ENCODE measurements at regions not wholly inside any gene's neighbourhood (a gene's known extent, or its start where the extent isn't known, plus 50 kb on each side); places are given as distances from the start of the nearest gene placed in this dataset.

GRCh38 chr2:207321514-207321913, 155.8 kb upstream of the KLF7 start:
- Histone ChIP-seq H3K36me3 (ENCODE audit: low read depth) (no peaks in the 10 kb centered on the region), H3K27ac (no peak overlapping the region), H3K9me2 (ENCODE audit: insufficient read depth) (no peaks in the 10 kb centered on the region), H4K20me1 (ENCODE audit: insufficient read depth) (no peaks in the 10 kb centered on the region), H3K79me2 (ENCODE audit: low read depth) (no peaks in the 10 kb centered on the region), H3K4me2 (no peak overlapping the region), H2AFZ (no peak overlapping the region), H3K4me3 (no peak overlapping the region), H3F3A (ENCODE audit: insufficient read depth, low read depth) (no peaks in the 10 kb centered on the region), H3K27me3 (ENCODE audit: insufficient read depth, low read depth) (no peaks in the 10 kb centered on the region), H3K4me1 (replicated peaks; ENCODE audit: insufficient read depth) (no peaks in the 10 kb centered on the region), H3K9me3 (ENCODE audit: insufficient read depth, low read depth) (no peaks in the 10 kb centered on the region)
- DNase-seq: no peak
- BruUV-seq (replicated peaks): no TSS peak
- TF ChIP-seq EZH2 (IDR thresholded peaks at IDR 0.05; ENCODE audit: low read depth) (no peak), CTCF (conservative IDR thresholded peaks at IDR 0.05) (no peak)
- intact Hi-C loops (cut with micrococcal nuclease; ENCODE audit: unreplicated experiment): no loop called here
- CTCF ChIA-PET: no interaction called here
- POLR2A ChIA-PET (ENCODE audit: unreplicated experiment): no interaction called here

- CTCF ChIA-PET: no interaction called here
Observed at GRCh38 chr2:207324001-207324400, 158.3 kb upstream of the KLF7 start.

DNA sequence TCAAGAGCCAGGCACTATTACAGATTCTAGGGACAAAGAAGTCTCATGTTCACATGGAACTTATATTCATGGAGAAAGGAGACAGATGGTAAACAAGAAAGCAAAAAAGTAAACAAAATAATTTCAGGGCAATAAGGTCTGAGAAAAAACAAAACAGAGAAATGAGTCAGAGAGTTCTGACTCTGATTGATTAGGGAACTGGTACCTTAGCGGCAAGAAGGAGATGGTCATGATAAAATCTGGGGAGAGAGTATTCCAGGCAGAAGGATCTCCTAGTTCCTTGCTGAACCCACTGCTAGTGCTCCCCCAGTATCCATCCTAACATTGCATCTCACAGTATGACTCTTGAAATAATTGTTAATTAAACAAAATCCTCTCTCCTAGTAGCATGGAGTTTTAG, 161.8 kb upstream of the KLF7 start:
- no peaks in the 10 kb centered on the region for H3K79me2 ChIP-seq (ENCODE audit: low read depth)
- intact Hi-C loops (cut with micrococcal nuclease; ENCODE audit: unreplicated experiment): no loop called here
- no peaks in the 10 kb centered on the region for H3F3A ChIP-seq (ENCODE audit: insufficient read depth, low read depth)
- ChIA-PET CTCF (no interaction called here), POLR2A (ENCODE audit: unreplicated experiment) (no interaction called here)
- BruUV-seq (replicated peaks): no TSS peak
- no peak for DNase-seq
- no peak overlapping the region for H3K4me2 ChIP-seq
- H4K20me1 ChIP-seq (ENCODE audit: insufficient read depth): no peaks in the 10 kb centered on the region
- H3K4me1 ChIP-seq (replicated peaks; ENCODE audit: insufficient read depth): peaks cover 12% of the 10 kb centered on the region
- H3K9me2 ChIP-seq (ENCODE audit: insufficient read depth): no peaks in the 10 kb centered on the region
- no peaks in the 10 kb centered on the region for H3K9me3 ChIP-seq (ENCODE audit: insufficient read depth, low read depth)
- no peaks in the 10 kb centered on the region for H3K36me3 ChIP-seq (ENCODE audit: low read depth)
- H2AFZ ChIP-seq: no peak overlapping the region
- TF ChIP-seq CTCF (conservative IDR thresholded peaks at IDR 0.05): no peak
- no peak for TF ChIP-seq EZH2 (IDR thresholded peaks at IDR 0.05; ENCODE audit: low read depth)
- H3K4me3 ChIP-seq: no peak overlapping the region
- no peak overlapping the region for H3K27ac ChIP-seq
- H3K27me3 ChIP-seq (ENCODE audit: insufficient read depth, low read depth): no peaks in the 10 kb centered on the region

More at GRCh38 chr2:207324001-207324400, 158.3 kb upstream of the KLF7 start:
- H3K79me2 ChIP-seq (ENCODE audit: low read depth): no peaks in the 10 kb centered on the region
- H3K4me3 ChIP-seq: no peak overlapping the region
- H3K9me3 ChIP-seq (ENCODE audit: insufficient read depth, low read depth): no peaks in the 10 kb centered on the region
- no peaks in the 10 kb centered on the region for H3F3A ChIP-seq (ENCODE audit: insufficient read depth, low read depth)
- no peaks in the 10 kb centered on the region for H3K27me3 ChIP-seq (ENCODE audit: insufficient read depth, low read depth)
- no peaks in the 10 kb centered on the region for H3K4me1 ChIP-seq (replicated peaks; ENCODE audit: insufficient read depth)
- H3K36me3 ChIP-seq (ENCODE audit: low read depth): no peaks in the 10 kb centered on the region
- H3K4me2 ChIP-seq: no peak overlapping the region
- H2AFZ ChIP-seq: no peak overlapping the region
- H3K9me2 ChIP-seq (ENCODE audit: insufficient read depth): no peaks in the 10 kb centered on the region
- BruUV-seq (replicated peaks): no TSS peak
- no peak overlapping the region for H3K27ac ChIP-seq
- intact Hi-C loops (cut with micrococcal nuclease; ENCODE audit: unreplicated experiment): no loop called here
- no peak for DNase-seq
- H4K20me1 ChIP-seq (ENCODE audit: insufficient read depth): no peaks in the 10 kb centered on the region
- no peak for TF ChIP-seq EZH2 (IDR thresholded peaks at IDR 0.05; ENCODE audit: low read depth)
- TF ChIP-seq CTCF (conservative IDR thresholded peaks at IDR 0.05): no peak
- POLR2A ChIA-PET (ENCODE audit: unreplicated experiment): interaction anchor here (0.7 kb wide), 1 partner anchor 17 kb away, joined by 16 read pairs; no protein-coding TSS in a partner anchor

All from PC-9 (cell line).